Glutamatergic neuron (in vitro differentiated cells): ENCODE measurements at regions not wholly inside any gene's neighbourhood (a gene's known extent, or its start where the extent isn't known, plus 50 kb on each side); places are given as distances from the start of the nearest gene placed in this dataset.

Source experiments
- DNase-seq: peaks from one replicate; pipeline ENCODE4 v3.0.0; 2022
- H3K27ac Mint-ChIP-seq: one replicate; pipeline ENCODE4 v1.8.0; 2020; ENCODE audit warnings: mild to moderate bottlenecking, mixed read lengths, inconsistent platforms; ENCODE audit not compliant: unreplicated experiment
- H3K27me3 Mint-ChIP-seq: one replicate; pipeline ENCODE4 v1.8.0; 2020; ENCODE audit warnings: mild to moderate bottlenecking, moderate library complexity, mixed read lengths, inconsistent platforms; ENCODE audit not compliant: unreplicated experiment
- H3K36me3 Mint-ChIP-seq: one replicate; pipeline ENCODE4 v1.8.0; 2020; ENCODE audit warnings: mild to moderate bottlenecking, mixed read lengths, inconsistent platforms; ENCODE audit not compliant: unreplicated experiment
- H3K4me1 Mint-ChIP-seq: one replicate; pipeline ENCODE4 v1.8.0; 2020; ENCODE audit warnings: mild to moderate bottlenecking, low read depth, mixed read lengths, inconsistent platforms; ENCODE audit not compliant: unreplicated experiment
- H3K4me3 Mint-ChIP-seq: one replicate; pipeline ENCODE4 v1.8.0; 2020; ENCODE audit warnings: mild to moderate bottlenecking, mixed read lengths, inconsistent platforms; ENCODE audit not compliant: unreplicated experiment
- H3K9me3 Mint-ChIP-seq: one replicate; pipeline ENCODE4 v1.8.0; 2020; ENCODE audit warnings: mild to moderate bottlenecking, moderate library complexity, mixed read lengths, inconsistent platforms; ENCODE audit not compliant: unreplicated experiment
- CTCF ChIP-seq: fragments of 200-600 bp; sonication (generic); IDR thresholded peaks from one replicate; pipeline ENCODE4 v1.5.0; 2021; ENCODE audit not compliant: partially characterized antibody, unreplicated experiment

DNA sequence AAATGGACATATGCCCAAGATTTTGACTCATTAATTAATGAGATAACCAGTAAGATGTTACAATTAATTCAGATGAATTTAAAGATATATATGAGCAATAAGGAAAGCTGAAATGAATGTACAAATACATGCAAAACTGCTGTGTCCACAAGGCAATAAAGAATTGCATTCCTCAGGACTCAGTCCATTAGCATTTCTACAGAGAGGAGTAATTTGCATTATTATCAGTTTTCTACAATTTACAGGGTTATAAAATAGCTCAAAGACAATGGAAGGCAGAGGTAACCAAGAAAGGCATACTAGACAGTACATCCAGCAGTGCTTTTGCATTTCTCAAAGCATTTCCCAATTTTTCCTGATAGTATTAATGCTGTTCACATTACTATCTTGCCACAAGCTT is 377.1 kb upstream of the GOLIM4 start:
- Mint-ChIP-seq H3K4me3 (no peak overlapping the region), H3K27ac (no peak overlapping the region), H3K27me3 (no peaks in the 10 kb centered on the region), H3K36me3 (no peaks in the 10 kb centered on the region), H3K4me1 (peaks cover 46% of the 10 kb centered on the region), H3K9me3 (peaks cover 5% of the 10 kb centered on the region)
- TF ChIP-seq CTCF: no peak
- DNase-seq: no peak

- H3K4me3 Mint-ChIP-seq: no peak overlapping the region
- TF ChIP-seq CTCF: no peak
- no peak for DNase-seq
- peaks cover 38% of the 10 kb centered on the region for H3K4me1 Mint-ChIP-seq
- no peaks in the 10 kb centered on the region for H3K9me3 Mint-ChIP-seq
- peaks cover 1% of the 10 kb centered on the region for H3K27me3 Mint-ChIP-seq
- peak overlapping the region; percentile 43 for H3K27ac Mint-ChIP-seq
- H3K36me3 Mint-ChIP-seq: no peaks in the 10 kb centered on the region
Measured at GRCh38 chr3:168470380-168470779, 374.7 kb upstream of the GOLIM4 start.

DNA sequence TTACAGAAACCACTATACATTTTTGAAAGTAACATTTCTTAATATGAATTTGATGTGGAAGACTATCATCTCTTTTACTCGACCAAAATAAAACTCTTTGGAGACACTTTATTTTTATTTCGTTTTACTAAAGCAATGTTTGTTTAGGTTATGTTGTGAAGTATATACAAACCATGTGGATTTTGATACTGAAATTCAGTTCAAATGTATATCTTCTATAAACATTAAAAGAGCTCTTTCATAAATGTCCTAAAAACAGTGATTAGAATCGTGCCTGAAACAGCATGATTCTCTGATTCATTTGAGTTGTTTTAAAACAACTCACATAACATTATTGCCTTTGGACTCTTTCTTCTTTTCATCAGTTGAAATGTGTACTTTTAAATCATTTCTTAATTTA is 373.7 kb upstream of the GOLIM4 start:
- Mint-ChIP-seq H3K27me3 (peaks cover 1% of the 10 kb centered on the region), H3K4me1 (peaks cover 30% of the 10 kb centered on the region), H3K4me3 (no peak overlapping the region), H3K9me3 (no peaks in the 10 kb centered on the region), H3K27ac (no peak overlapping the region), H3K36me3 (peaks cover 7% of the 10 kb centered on the region)
- no peak for TF ChIP-seq CTCF
- DNase-seq: no peak

DNA sequence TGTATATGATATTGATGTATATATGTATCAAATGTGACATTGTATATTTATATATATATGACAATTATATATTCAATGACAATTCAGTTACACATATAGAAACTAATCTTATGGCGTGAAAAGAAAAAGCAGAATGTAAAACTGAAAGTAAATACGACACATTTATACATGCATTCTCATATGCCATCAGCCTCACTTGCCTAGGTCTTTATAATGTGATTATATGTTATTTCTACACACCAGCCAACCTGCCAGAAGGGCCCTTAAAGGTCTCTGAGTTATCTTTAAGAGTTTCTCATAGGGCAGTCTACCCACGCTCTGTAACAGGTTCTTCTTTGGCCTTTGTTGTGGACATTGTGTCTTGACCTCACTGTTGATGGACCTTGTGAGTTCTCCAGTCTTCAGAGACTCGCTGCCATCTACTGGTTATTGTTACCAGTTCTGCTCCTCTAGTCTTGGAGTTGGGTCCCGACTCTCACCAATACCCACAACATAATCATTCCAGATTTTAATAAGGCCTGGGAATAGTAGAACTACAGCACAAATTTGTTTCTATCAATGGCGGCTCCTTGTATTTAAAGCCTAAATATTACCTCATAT is 371.5 kb upstream of the GOLIM4 start:
- Mint-ChIP-seq H3K36me3 (peaks cover 13% of the 10 kb centered on the region), H3K4me1 (peaks cover 17% of the 10 kb centered on the region), H3K27me3 (peaks cover 1% of the 10 kb centered on the region), H3K9me3 (no peaks in the 10 kb centered on the region), H3K4me3 (no peak overlapping the region), H3K27ac (peak overlapping the region; percentile 33)
- DNase-seq: no peak
- TF ChIP-seq CTCF: no peak

GRCh38 chr3:168461793-168462192 is 366.1 kb upstream of the GOLIM4 start:
- H3K9me3 Mint-ChIP-seq: peaks cover under 1% of the 10 kb centered on the region
- no peak for DNase-seq
- H3K4me1 Mint-ChIP-seq: peaks cover 1% of the 10 kb centered on the region
- H3K27ac Mint-ChIP-seq: no peak overlapping the region
- TF ChIP-seq CTCF: no peak
- H3K36me3 Mint-ChIP-seq: peaks cover 25% of the 10 kb centered on the region
- peaks cover 1% of the 10 kb centered on the region for H3K27me3 Mint-ChIP-seq
- H3K4me3 Mint-ChIP-seq: no peak overlapping the region
